Stimulated activated naive CD8-positive, alpha-beta T cell treated with anti-CD3 and anti-CD28 coated beads, Interleukin-15, Interleukin-2, amounts not matched to agents 100 U/mL and 50 U/mL, for 24 hours (primary cell): ENCODE measurements at regions not wholly inside any gene's neighbourhood (a gene's known extent, or its start where the extent isn't known, plus 50 kb on each side); places are given as distances from the start of the nearest gene placed in this dataset.
"Not testable (repeated sequence)": the region's sequence is repeated elsewhere in the genome, so short reads cannot be mapped to it uniquely, and the experiment has no call there.

Experiments used
- ATAC-seq: fragments of 150-1000 bp; cut with Tn5 transposase; one replicate; pipeline ENCODE4 v1.10.0; 2021
- DNase-seq: peaks from one replicate; pipeline ENCODE4 v3.0.0; 2021

GRCh38 chr1:74818241-74818640 lies 85.3 kb downstream of the TYW3 start:
- no peak for ATAC-seq
- no peak for DNase-seq

GRCh38 chr1:74818661-74819456 lies 85.9 kb downstream of the TYW3 start:
- no peak for ATAC-seq
- DNase-seq = no peak

- no peak for ATAC-seq
Observed at GRCh38 chr1:74822851-74823401, 90.0 kb downstream of the TYW3 start.

GRCh38 chr1:74824497-74825107 lies 91.7 kb downstream of the TYW3 start:
- ATAC-seq = no peak
- DNase-seq = no peak

More at GRCh38 chr1:74822851-74823401, 90.0 kb downstream of the TYW3 start:
- DNase-seq = no peak

- DNase-seq = no peak
- no peak for ATAC-seq
Observed at GRCh38 chr1:74830766-74831165, 97.8 kb downstream of the TYW3 start.

GRCh38 chr1:74834261-74834660 lies 101.3 kb downstream of the TYW3 start:
- DNase-seq = no peak
- no peak for ATAC-seq

GRCh38 chr1:74835051-74835450 lies 102.1 kb downstream of the TYW3 start:
- ATAC-seq = no peak
- DNase-seq = no peak

- DNase-seq = no peak
- no peak for ATAC-seq
Observed at GRCh38 chr1:74842726-74843125, 109.8 kb downstream of the TYW3 start.

- no peak for DNase-seq
Observed at GRCh38 chr1:74847715-74848114, 114.8 kb downstream of the TYW3 start.

GRCh38 chr1:74853756-74854155 lies 120.8 kb downstream of the TYW3 start:
- DNase-seq = no peak
- no peak for ATAC-seq

More at GRCh38 chr1:74847715-74848114, 114.8 kb downstream of the TYW3 start:
- ATAC-seq = no peak

GRCh38 chr1:74856174-74856573 lies 123.2 kb downstream of the TYW3 start:
- no peak for ATAC-seq

GRCh38 chr1:74857676-74858075 lies 124.7 kb downstream of the TYW3 start:
- DNase-seq (no peak), ATAC-seq (no peak)

More at GRCh38 chr1:74856174-74856573, 123.2 kb downstream of the TYW3 start:
- DNase-seq = no peak

- ATAC-seq (no peak), DNase-seq (no peak)
Observed at GRCh38 chr1:74858136-74858535, 125.2 kb downstream of the TYW3 start.

- ATAC-seq = no peak
- DNase-seq = no peak
Observed at GRCh38 chr1:74861867-74862266, 128.9 kb downstream of the TYW3 start.

GRCh38 chr1:74869702-74870101 lies 136.8 kb downstream of the TYW3 start:
- no peak for ATAC-seq
- no peak for DNase-seq

GRCh38 chr1:74877366-74877765 lies 144.4 kb downstream of the TYW3 start:
- not testable (repeated sequence) for ATAC-seq, DNase-seq

GRCh38 chr1:74895411-74895810 lies 162.5 kb downstream of the TYW3 start:
- DNase-seq (no peak), ATAC-seq (no peak)

- ATAC-seq (no peak), DNase-seq (no peak)
Observed at GRCh38 chr1:74908131-74908530, 175.2 kb downstream of the TYW3 start.

GRCh38 chr1:74908797-74909196 lies 175.8 kb downstream of the TYW3 start:
- no peak for DNase-seq

GRCh38 chr1:74913978-74914377 lies 181.0 kb downstream of the TYW3 start:
- ATAC-seq (no peak), DNase-seq (no peak)

More at GRCh38 chr1:74908797-74909196, 175.8 kb downstream of the TYW3 start:
- no peak for ATAC-seq

- DNase-seq (no peak), ATAC-seq (no peak)
Observed at GRCh38 chr1:74933500-74933899, 200.5 kb downstream of the TYW3 start.

GRCh38 chr1:74935446-74935845 lies 198.7 kb upstream of the LHX8 start:
- no peak for ATAC-seq
- no peak for DNase-seq

GRCh38 chr1:74937176-74937575 lies 197.0 kb upstream of the LHX8 start:
- ATAC-seq (no peak), DNase-seq (no peak)
